ENCODE measurements at regions not wholly inside any gene's neighbourhood (a gene's known extent, or its start where the extent isn't known, plus 50 kb on each side); places are given as distances from the start of the nearest gene placed in this dataset.

- no peak for DNase-seq
Observed at GRCh38 chr4:92112805-92113204, 191.0 kb upstream of the GRID2 start.

- DNase-seq: no peak
Observed at GRCh38 chr4:92120810-92121498, 182.8 kb upstream of the GRID2 start.

- no peak for DNase-seq
Observed at GRCh38 chr4:92122911-92123310, 180.9 kb upstream of the GRID2 start.

GRCh38 chr4:92128676-92129075 lies 175.1 kb upstream of the GRID2 start:
- DNase-seq: peak; percentile 1

- no peak for DNase-seq
Observed at GRCh38 chr4:92129408-92129994, 174.3 kb upstream of the GRID2 start.

- no peak for DNase-seq
Observed at GRCh38 chr4:92136434-92136833, 167.3 kb upstream of the GRID2 start.

- DNase-seq: no peak
Observed at GRCh38 chr4:92163348-92163747, 140.4 kb upstream of the GRID2 start.

GRCh38 chr4:92170340-92170739 lies 133.4 kb upstream of the GRID2 start:
- DNase-seq: no peak

- DNase-seq: no peak
Observed at GRCh38 chr4:92172203-92172602, 131.6 kb upstream of the GRID2 start.

- DNase-seq: no peak
Observed at GRCh38 chr4:92175250-92175649, 128.5 kb upstream of the GRID2 start.

- DNase-seq: no peak
Observed at GRCh38 chr4:92182006-92182735, 121.6 kb upstream of the GRID2 start.

GRCh38 chr4:92182736-92183407 lies 120.9 kb upstream of the GRID2 start:
- DNase-seq: no peak

- DNase-seq: no peak
Observed at GRCh38 chr4:92183825-92184224, 119.9 kb upstream of the GRID2 start.

GRCh38 chr4:92184566-92184965 lies 119.2 kb upstream of the GRID2 start:
- peak; percentile 8 for DNase-seq

- no peak for DNase-seq
Observed at GRCh38 chr4:92186239-92186638, 117.5 kb upstream of the GRID2 start.

GRCh38 chr4:92189146-92189545 lies 114.6 kb upstream of the GRID2 start:
- no peak for DNase-seq

- peak; percentile 39 for DNase-seq
Observed at GRCh38 chr4:92198711-92199110, 105.1 kb upstream of the GRID2 start.

- no peak for DNase-seq
Observed at GRCh38 chr4:92199135-92199534, 104.6 kb upstream of the GRID2 start.

GRCh38 chr4:92210906-92211305 lies 92.9 kb upstream of the GRID2 start:
- DNase-seq: no peak

- DNase-seq: no peak
Observed at GRCh38 chr4:92215476-92215875, 88.3 kb upstream of the GRID2 start.

- DNase-seq: no peak
Observed at GRCh38 chr4:92231511-92231910, 72.3 kb upstream of the GRID2 start.

GRCh38 chr4:92232566-92232965 lies 71.2 kb upstream of the GRID2 start:
- no peak for DNase-seq

GRCh38 chr4:92234393-92235176 lies 69.2 kb upstream of the GRID2 start:
- peak; percentile 98 for DNase-seq
